Middle frontal gyrus (tissue), 1 donor: ENCODE measurements at regions not wholly inside any gene's neighbourhood (a gene's known extent, or its start where the extent isn't known, plus 50 kb on each side); places are given as distances from the start of the nearest gene placed in this dataset.

Experiments
- DNase-seq: peaks from one replicate; pipeline ENCODE4 v3.0.0-alpha.2; 2015; ENCODE audit warnings: low spot score; ENCODE audit errors: extremely low spot score

- no peak for DNase-seq
These were observed 63.0 kb downstream of the NCOR2 start for GRCh38 chr12:124504273-124505000.

- no peak for DNase-seq
These were observed 64.1 kb downstream of the NCOR2 start for GRCh38 chr12:124503305-124503704.

- no peak for DNase-seq
These were observed 65.0 kb downstream of the NCOR2 start for GRCh38 chr12:124502379-124502778.

- DNase-seq, result no peak
These were observed 65.6 kb downstream of the NCOR2 start for GRCh38 chr12:124501827-124502226.

- no peak for DNase-seq
These were observed 66.3 kb downstream of the NCOR2 start for GRCh38 chr12:124501112-124501561.

GRCh38 chr12:124499898-124500244, 67.5 kb downstream of the NCOR2 start:
- no peak for DNase-seq

- no peak for DNase-seq
These were observed 68.1 kb downstream of the NCOR2 start for GRCh38 chr12:124499190-124499753.

- DNase-seq, result no peak
These were observed 68.9 kb downstream of the NCOR2 start for GRCh38 chr12:124498275-124499189.

- DNase-seq, result no peak
These were observed 69.8 kb downstream of the NCOR2 start for GRCh38 chr12:124497658-124498057.

GRCh38 chr12:124497039-124497438, 70.4 kb downstream of the NCOR2 start:
- no peak for DNase-seq

GRCh38 chr12:124496584-124496983, 70.8 kb downstream of the NCOR2 start:
- no peak for DNase-seq

GRCh38 chr12:124495194-124495983, 72.0 kb downstream of the NCOR2 start:
- DNase-seq, result no peak

GRCh38 chr12:124494751-124495129, 72.7 kb downstream of the NCOR2 start:
- no peak for DNase-seq

GRCh38 chr12:124493809-124494750, 73.3 kb downstream of the NCOR2 start:
- no peak for DNase-seq

GRCh38 chr12:124492879-124493808, 74.3 kb downstream of the NCOR2 start:
- DNase-seq, result no peak

GRCh38 chr12:124491856-124492420, 75.5 kb downstream of the NCOR2 start:
- no peak for DNase-seq

- DNase-seq, result no peak
These were observed 76.1 kb downstream of the NCOR2 start for GRCh38 chr12:124491310-124491709.

GRCh38 chr12:124490584-124491305, 76.7 kb downstream of the NCOR2 start:
- DNase-seq, result no peak
